Activated CD8-positive, alpha-beta T cell treated with anti-CD3 and anti-CD28 coated beads, Interleukin-2, amount 10 ng/mL, durations not matched to agents 7 days and 5 days (primary cell): ENCODE measurements at regions not wholly inside any gene's neighbourhood (a gene's known extent, or its start where the extent isn't known, plus 50 kb on each side); places are given as distances from the start of the nearest gene placed in this dataset.

Experiments
- ATAC-seq: fragments of 150-1000 bp; cut with Tn5 transposase; one replicate; pipeline ENCODE4 v1.10.0; 2021; ENCODE audit warnings: moderate library complexity
- CTCF ChIA-PET: fragments of 350-600 bp; sonication (Branson Sonifier 250); formaldehyde crosslinking; loops from one replicate; lab custom pipeline; 2021; ENCODE audit warnings: antibody characterized with exemption; lab: Charles Lee
- POLR2A ChIA-PET: fragments of 350-600 bp; sonication (Branson Sonifier 250); formaldehyde crosslinking; loops from one replicate; lab custom pipeline; 2021; ENCODE audit warnings: antibody characterized with exemption; lab: Charles Lee
- DNase-seq: peaks from one replicate; pipeline ENCODE4 v3.0.0-alpha.2; 2020
- H3K27ac Mint-ChIP-seq: one replicate; pipeline ENCODE4 v1.8.0; 2021; ENCODE audit warnings: mild to moderate bottlenecking, mixed read lengths
- H3K27me3 Mint-ChIP-seq: one replicate; pipeline ENCODE4 v1.8.0; 2021; ENCODE audit warnings: low read depth, mixed read lengths
- H3K36me3 Mint-ChIP-seq: one replicate; pipeline ENCODE4 v1.8.0; 2021; ENCODE audit warnings: low read depth, mixed read lengths
- H3K4me1 Mint-ChIP-seq: one replicate; pipeline ENCODE4 v1.8.0; 2021; ENCODE audit warnings: low read depth, mixed read lengths
- H3K4me3 Mint-ChIP-seq: one replicate; pipeline ENCODE4 v1.8.0; 2021; ENCODE audit warnings: mild to moderate bottlenecking, mixed read lengths
- H3K9me3 Mint-ChIP-seq: one replicate; pipeline ENCODE4 v1.8.0; 2022; ENCODE audit warnings: mixed read lengths; ENCODE audit not compliant: insufficient read depth

DNA sequence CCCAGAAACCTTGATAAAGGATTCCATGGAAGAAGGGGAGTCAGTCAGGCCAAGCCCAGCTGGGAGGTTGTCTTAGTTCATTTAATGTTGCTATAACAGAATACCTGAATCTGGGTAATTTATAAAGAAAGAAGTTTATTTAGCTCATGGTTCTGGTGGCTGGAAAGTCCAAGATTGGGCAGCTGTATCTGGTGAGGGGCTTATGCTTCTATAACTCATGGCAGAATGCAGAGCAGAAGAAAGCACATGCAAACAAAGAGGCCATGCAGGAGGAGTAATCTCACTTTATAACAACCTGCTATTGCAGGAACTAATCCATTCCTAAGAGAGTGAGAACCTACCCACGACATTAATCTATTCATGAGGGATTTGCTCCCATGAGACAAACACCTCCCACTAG, 54.2 kb upstream of the ANKRD1 start:
- CTCF ChIA-PET = interaction anchor here (1.3 kb wide), 1 partner anchor 63 kb away, joined by 3 read pairs; no protein-coding TSS in a partner anchor
- POLR2A ChIA-PET = no interaction called here
- Mint-ChIP-seq H3K27me3 (peaks cover 12% of the 10 kb centered on the region), H3K4me3 (no peak overlapping the region), H3K4me1 (no peaks in the 10 kb centered on the region), H3K27ac (no peak overlapping the region), H3K36me3 (no peaks in the 10 kb centered on the region), H3K9me3 (no peaks in the 10 kb centered on the region)
- DNase-seq (no peak), ATAC-seq (no peak)

DNA sequence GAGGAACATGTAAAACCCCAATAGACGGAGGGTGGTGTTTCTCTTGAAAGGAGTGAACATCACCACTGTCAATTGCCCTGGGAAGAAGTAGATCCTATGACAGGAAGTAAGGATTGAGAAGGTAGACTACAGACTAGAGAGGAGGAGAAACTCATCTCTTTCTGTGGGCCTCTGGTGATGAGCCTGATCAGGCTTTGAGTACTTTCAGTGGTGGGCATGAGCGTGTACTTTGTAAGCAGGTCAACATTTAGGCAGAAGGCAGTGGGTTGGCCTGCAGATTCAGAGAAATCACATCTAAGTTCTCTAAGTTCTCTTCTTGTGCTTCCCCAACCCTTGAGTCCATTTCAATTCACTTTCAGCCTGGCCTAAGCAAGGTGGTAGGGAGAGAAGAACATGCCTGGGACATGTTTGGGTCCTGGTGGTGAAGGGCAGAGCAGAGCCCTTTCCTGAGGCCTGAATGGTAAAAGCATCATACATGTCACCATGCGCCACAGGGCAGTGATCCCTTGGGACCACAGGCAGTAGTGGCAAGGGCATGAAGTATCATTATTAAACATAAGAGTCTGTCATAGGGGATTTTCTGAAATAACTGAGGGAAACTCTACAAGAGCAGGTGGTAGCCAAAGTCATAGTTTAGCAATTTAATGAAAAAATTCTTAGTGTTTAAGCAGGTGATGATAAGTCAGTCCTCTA, 56.4 kb upstream of the ANKRD1 start:
- no peak for DNase-seq
- no peak for ATAC-seq
- H3K27ac Mint-ChIP-seq = no peak overlapping the region
- no peaks in the 10 kb centered on the region for H3K4me1 Mint-ChIP-seq
- H3K9me3 Mint-ChIP-seq = no peaks in the 10 kb centered on the region
- H3K4me3 Mint-ChIP-seq = no peak overlapping the region
- POLR2A ChIA-PET = no interaction called here
- peaks cover 7% of the 10 kb centered on the region for H3K27me3 Mint-ChIP-seq
- H3K36me3 Mint-ChIP-seq = no peaks in the 10 kb centered on the region
- CTCF ChIA-PET = no interaction called here

DNA sequence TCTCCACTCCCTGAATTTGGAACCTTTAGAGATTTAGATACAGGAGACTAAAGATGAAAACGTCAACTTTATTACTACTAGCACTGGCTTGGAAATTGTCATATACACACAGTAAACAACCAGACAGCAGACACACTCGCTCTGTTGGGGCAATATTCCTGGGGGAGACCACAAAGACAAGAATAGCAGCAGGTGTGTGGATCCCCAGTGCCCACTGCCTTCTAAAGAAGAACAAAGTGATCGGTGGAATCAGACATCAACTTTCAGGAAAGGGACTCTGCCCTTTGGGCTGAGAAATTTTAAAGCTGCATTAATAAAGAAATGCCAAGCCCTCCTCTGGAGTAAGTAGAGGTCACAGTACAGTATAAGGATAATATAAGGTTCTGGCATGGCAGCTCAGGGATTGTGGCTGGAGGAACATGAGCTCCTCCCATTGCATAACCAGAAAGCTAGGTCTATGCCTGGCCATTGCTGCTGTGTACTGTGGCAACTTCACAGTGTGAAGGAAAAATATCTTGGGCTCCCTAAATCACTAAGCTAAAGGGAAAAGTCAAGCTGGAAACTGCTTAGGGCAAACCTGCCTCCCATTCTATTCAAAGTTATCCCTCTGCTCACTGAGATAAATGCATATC, 57.1 kb upstream of the ANKRD1 start:
- Mint-ChIP-seq H3K27me3 (peaks cover 7% of the 10 kb centered on the region), H3K36me3 (no peaks in the 10 kb centered on the region), H3K4me1 (no peaks in the 10 kb centered on the region), H3K9me3 (no peaks in the 10 kb centered on the region), H3K27ac (no peak overlapping the region), H3K4me3 (no peak overlapping the region)
- DNase-seq (no peak), ATAC-seq (no peak)
- ChIA-PET CTCF (no interaction called here), POLR2A (no interaction called here)

DNA sequence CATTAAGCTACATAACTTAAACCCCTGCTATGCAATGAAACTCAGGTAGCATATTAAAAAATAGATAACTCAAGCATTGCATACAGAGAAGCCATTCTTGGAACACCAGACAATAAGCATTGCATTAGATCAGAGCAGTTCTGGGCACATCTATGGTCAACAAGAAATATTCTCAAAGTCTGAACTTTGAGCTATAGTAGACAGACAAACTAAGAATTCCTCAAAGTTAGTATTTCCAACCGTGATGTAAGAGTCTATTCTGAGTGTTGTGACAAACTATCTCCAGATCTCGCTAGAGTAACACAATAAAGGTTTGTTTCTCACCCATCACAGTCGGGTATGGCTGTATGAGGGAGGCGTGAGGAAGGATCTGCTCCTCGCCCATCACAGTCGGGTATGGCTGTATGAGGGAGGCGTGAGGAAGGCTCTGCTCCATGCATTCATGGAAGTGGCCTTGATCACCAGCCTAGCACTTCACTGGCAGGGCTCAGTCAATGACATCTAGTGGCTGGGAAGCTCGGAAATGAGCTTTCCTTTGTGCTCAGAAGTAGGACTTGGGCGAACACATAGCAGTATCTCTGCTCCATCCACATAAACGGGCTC, 61.6 kb upstream of the ANKRD1 start:
- Mint-ChIP-seq H3K4me3 (no peak overlapping the region), H3K27ac (no peak overlapping the region), H3K36me3 (no peaks in the 10 kb centered on the region), H3K9me3 (no peaks in the 10 kb centered on the region), H3K4me1 (no peaks in the 10 kb centered on the region), H3K27me3 (peaks cover 4% of the 10 kb centered on the region)
- CTCF ChIA-PET = no interaction called here
- no peak for DNase-seq
- no peak for ATAC-seq
- POLR2A ChIA-PET = no interaction called here

DNA sequence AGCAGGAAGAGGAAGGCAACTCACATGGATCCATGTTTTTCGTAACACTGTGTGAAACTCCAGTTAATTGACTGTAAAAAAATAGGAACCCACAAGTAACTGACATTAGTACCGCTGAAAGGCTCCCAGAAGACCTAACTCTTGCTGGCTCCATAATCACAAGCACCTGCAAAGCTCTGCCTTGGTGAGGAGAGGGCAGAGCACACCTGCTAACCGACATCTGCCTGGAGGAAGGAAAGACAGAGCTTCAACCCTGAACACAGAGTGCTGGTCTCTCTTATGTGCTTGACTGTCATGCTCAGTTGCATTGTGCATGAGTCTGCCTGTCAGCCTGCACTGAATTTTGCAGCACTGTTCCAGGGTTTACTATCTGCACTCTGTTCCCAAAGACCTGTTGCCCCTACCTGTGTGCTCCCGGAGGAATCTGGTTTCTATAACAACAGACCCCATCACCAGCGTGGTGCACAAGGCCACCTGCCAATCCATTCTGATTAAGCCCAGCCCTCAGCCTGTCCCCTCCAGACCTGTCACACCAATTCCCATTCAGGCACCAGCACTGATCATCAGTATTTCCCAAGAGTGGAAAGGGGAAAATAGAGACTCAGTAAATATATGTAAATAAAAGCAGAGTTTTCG, 63.1 kb upstream of the ANKRD1 start:
- CTCF ChIA-PET = interaction anchor here (1.6 kb wide), 1 partner anchor 22 kb away, joined by 6 read pairs; no protein-coding TSS in a partner anchor
- DNase-seq (no peak), ATAC-seq (no peak)
- no peaks in the 10 kb centered on the region for H3K9me3 Mint-ChIP-seq
- no peaks in the 10 kb centered on the region for H3K36me3 Mint-ChIP-seq
- H3K4me3 Mint-ChIP-seq = no peak overlapping the region
- POLR2A ChIA-PET = no interaction called here
- no peak overlapping the region for H3K27ac Mint-ChIP-seq
- peaks cover 2% of the 10 kb centered on the region for H3K27me3 Mint-ChIP-seq
- H3K4me1 Mint-ChIP-seq = no peaks in the 10 kb centered on the region

DNA sequence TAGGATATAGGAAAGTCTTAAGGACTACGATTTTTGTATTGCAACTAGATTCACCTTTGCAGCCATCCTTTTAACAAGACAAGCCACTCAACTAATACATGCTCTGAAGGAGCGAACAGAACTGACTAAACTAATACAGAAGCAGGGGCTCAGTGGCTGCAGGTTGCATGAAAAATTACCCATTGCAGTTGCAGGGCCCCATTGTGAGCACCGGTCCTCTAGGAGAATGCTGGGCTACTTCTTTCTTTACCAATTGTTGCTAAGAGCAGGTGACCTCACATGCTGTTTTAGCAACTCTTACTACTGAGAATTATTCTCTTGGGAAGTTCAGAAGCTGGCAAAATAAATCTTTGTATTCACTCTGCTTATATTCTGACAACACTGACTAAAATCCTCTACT, 64.0 kb upstream of the ANKRD1 start:
- no peaks in the 10 kb centered on the region for H3K9me3 Mint-ChIP-seq
- no peak for ATAC-seq
- no peak overlapping the region for H3K4me3 Mint-ChIP-seq
- DNase-seq = no peak
- CTCF ChIA-PET = interaction anchor here (1.6 kb wide), 1 partner anchor 22 kb away, joined by 6 read pairs; no protein-coding TSS in a partner anchor
- no peaks in the 10 kb centered on the region for H3K4me1 Mint-ChIP-seq
- H3K27me3 Mint-ChIP-seq = peaks cover 4% of the 10 kb centered on the region
- H3K36me3 Mint-ChIP-seq = no peaks in the 10 kb centered on the region
- no peak overlapping the region for H3K27ac Mint-ChIP-seq
- POLR2A ChIA-PET = no interaction called here

DNA sequence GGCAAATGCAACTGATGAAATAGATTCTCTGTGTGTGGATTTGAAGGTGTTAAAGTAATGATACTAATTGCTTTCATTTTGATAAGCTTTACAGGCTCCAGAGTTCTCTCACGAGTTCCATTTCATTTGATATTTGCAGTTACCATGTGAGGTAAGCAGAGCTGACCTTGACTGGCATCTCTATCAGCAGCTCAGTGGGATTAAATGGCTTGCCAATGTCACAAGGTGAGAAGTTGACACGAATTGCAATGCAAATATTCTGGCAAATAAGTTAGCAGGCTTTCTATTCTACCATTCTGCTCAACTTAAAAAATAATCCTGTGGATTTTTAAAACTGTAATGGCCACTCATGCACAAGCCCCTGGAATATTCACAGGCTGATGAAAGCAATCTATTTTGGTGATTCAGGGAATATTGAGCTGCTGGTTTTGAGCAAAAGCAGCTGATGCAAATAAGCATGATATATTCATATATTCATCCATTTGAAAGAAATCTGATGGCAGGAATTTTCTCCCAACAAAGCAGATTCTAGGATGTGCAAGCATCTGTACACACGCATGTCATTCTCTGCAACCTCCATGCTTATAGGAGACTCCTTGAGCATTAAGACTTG, 64.5 kb upstream of the ANKRD1 start:
- Mint-ChIP-seq H3K27me3 (peaks cover 4% of the 10 kb centered on the region), H3K4me3 (no peak overlapping the region), H3K4me1 (no peaks in the 10 kb centered on the region), H3K9me3 (no peaks in the 10 kb centered on the region), H3K36me3 (no peaks in the 10 kb centered on the region), H3K27ac (no peak overlapping the region)
- ATAC-seq (no peak), DNase-seq (no peak)
- POLR2A ChIA-PET = no interaction called here
- CTCF ChIA-PET = interaction anchor here (1.6 kb wide), 1 partner anchor 21 kb away, joined by 6 read pairs; no protein-coding TSS in a partner anchor

DNA sequence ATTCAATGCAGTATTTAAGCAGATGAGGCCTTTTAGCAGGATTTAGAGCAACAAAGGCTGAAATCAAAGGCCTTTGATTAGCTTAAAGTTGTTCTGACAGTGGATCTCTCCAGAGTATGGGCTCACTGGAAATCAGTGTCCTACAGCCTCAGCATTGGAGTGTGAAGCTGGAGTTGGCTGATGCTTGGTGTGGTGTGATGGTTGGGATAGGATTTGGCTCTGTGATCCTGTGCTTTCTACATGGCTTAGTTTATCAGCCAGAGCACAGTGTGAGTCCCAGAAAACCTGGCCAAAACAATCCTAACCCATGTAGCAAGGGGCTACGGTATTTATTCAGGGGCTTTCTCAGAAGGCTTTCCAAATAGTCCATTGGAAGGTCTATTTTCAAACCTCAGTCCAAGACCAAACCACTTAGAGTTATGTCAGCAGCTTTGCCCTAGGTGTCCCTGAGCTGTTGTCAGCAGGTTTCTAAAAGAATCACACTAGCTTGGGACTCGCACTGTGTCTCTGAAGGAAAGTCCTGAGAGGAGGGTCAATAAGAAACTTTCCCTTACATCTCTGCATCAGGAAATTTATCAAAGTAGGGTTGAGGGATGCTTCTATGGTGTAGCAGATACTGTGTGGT, 65.4 kb upstream of the ANKRD1 start:
- Mint-ChIP-seq H3K9me3 (no peaks in the 10 kb centered on the region), H3K36me3 (no peaks in the 10 kb centered on the region), H3K4me1 (no peaks in the 10 kb centered on the region), H3K27me3 (peaks cover 4% of the 10 kb centered on the region), H3K4me3 (no peak overlapping the region), H3K27ac (no peak overlapping the region)
- ATAC-seq = no peak
- POLR2A ChIA-PET = interaction anchor here (0.6 kb wide), 1 partner anchor 121 kb away, joined by 5 read pairs; no protein-coding TSS in a partner anchor
- DNase-seq = no peak
- CTCF ChIA-PET = no interaction called here

DNA sequence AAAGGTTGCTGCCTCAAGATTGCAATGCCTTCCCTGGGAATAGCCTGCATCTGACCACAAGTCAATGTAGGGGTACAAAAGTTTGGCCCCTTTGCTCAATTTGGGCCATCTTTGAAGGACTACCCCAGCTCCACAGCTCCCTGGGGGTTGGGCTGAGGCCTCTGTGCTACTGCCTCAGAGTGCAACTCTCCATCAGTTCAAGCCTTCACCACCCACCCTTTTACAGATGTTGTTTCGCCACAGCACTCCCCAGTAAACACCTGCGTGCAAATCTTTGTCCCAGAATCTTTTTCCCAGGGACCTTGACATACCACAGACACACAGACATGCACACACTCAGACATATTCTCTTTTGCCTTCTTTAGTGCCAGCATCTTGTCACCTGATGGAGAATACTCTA, 66.0 kb upstream of the ANKRD1 start:
- no peak for ATAC-seq
- H3K4me1 Mint-ChIP-seq = no peaks in the 10 kb centered on the region

DNA sequence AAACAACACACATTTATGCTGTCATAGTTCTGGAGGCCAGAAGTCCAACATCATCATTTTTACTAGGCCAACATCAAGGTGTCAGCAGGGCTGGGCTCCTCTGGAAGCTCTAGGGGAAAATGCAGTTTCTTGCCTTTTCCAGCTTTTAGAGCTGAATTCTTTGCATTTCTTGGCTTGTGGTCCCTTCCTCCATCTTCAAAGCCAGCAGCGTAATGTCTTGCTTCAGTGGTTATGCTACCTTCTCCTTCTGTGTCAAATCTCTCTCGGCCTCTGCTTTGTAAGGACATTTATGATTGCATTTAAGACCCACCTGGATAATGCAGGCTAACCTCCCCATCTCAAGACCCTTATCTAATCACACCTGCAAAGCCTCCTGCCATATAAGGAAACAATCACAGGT, 66.5 kb upstream of the ANKRD1 start:
- no peak overlapping the region for H3K4me3 Mint-ChIP-seq
- no peaks in the 10 kb centered on the region for H3K36me3 Mint-ChIP-seq
- ATAC-seq (no peak), DNase-seq (no peak)
- ChIA-PET CTCF (no interaction called here), POLR2A (no interaction called here)
- no peaks in the 10 kb centered on the region for H3K9me3 Mint-ChIP-seq
- H3K4me1 Mint-ChIP-seq = no peaks in the 10 kb centered on the region
- no peak overlapping the region for H3K27ac Mint-ChIP-seq
- peaks cover 4% of the 10 kb centered on the region for H3K27me3 Mint-ChIP-seq

More for the DNA sequence above, 66.0 kb upstream of the ANKRD1 start:
- Mint-ChIP-seq H3K27ac (no peak overlapping the region), H3K36me3 (no peaks in the 10 kb centered on the region), H3K27me3 (peaks cover 4% of the 10 kb centered on the region), H3K4me3 (no peak overlapping the region), H3K9me3 (no peaks in the 10 kb centered on the region)
- ChIA-PET POLR2A (interaction anchor here (0.6 kb wide), 1 partner anchor 121 kb away, joined by 5 read pairs; no protein-coding TSS in a partner anchor), CTCF (no interaction called here)
- no peak for DNase-seq

DNA sequence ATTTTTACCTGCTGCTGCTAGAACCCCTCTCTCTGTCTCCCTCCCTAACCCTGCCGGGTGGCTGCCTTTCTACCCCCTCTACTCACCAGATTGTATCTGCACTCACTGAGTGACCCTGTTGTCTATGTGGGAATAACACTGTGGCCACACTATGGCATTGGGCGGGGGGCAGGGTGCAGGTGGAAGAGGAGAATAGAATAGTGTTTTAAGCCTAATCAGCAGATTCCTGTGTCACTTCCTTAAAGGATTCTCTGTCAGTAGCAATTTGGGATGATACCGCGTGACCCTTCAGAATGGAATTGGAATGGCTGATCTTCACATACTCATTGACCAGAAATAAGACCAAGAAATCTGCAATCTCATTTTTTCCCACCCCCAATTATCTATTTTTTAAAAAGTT, 67.1 kb upstream of the ANKRD1 start:
- Mint-ChIP-seq H3K27ac (no peak overlapping the region), H3K36me3 (no peaks in the 10 kb centered on the region), H3K9me3 (no peaks in the 10 kb centered on the region), H3K4me1 (no peaks in the 10 kb centered on the region), H3K4me3 (no peak overlapping the region), H3K27me3 (peaks cover 4% of the 10 kb centered on the region)
- ATAC-seq (no peak), DNase-seq (no peak)
- ChIA-PET POLR2A (no interaction called here), CTCF (no interaction called here)
